ENCODE measurements at regions not wholly inside any gene's neighbourhood (a gene's known extent, or its start where the extent isn't known, plus 50 kb on each side); places are given as distances from the start of the nearest gene placed in this dataset.

- TF ChIP-seq CTCF (IDR thresholded peaks at IDR 0.05; ENCODE audit: insufficient read depth, low read depth, low read length, missing control alignments): no peak
- H3K4me3 ChIP-seq (ENCODE audit: low read depth, low read length): no peak overlapping the region
- no peak for DNase-seq (ENCODE audit: low read depth)
These were observed 1577.2 kb upstream of the LRRTM3 start for GRCh38 chr10:65348637-65349036.

DNA sequence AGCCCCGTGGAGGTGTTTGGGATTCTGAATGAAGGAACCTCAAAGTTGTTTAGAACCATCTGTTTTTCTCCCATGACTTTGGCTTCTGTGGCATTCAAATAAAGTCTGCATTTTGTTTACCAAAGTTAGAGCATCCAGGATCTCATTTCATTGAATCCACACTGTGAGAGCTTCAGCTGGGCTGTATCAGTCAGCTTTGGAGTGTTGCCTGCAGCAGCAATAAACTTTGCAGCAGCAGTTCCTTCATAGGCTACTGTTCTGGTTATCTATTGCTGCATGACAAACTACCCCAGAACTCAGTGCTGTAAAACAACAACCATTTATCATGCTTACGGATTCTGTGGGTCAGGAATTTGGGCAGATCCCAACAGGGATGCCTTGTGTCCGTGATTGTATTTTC lies 1575.2 kb upstream of the LRRTM3 start:
- H3K4me3 ChIP-seq (ENCODE audit: low read depth, low read length): no peak overlapping the region
- TF ChIP-seq CTCF (IDR thresholded peaks at IDR 0.05; ENCODE audit: insufficient read depth, low read depth, low read length, missing control alignments): no peak
- no peak for DNase-seq (ENCODE audit: low read depth)

DNA sequence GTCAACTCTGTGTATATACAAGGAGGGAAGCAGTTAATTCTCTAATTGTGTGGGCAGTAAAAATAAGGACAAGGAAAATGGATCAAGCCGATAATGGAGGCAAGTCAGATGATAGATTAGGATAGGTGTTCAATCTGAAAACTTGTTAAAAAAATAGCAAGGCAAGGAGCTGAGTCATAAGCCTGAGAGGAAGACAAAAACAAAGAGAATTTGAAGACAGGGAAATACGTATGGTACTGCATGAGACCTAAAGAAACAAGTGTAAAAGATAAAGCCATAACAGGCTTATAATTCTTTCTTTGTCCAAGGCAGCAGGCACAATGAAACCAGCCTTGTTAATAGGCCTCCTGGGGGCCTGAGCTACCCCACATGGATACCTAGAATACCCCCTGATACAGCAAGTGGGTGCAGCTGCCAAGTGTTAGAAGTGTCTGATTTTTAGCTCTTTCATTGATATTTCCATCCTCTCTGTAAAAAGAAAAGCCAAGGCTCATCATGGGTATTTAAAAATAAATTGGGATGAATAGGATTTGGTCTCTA lies 1570.6 kb upstream of the LRRTM3 start:
- no peak overlapping the region for H3K4me3 ChIP-seq (ENCODE audit: low read depth, low read length)
- DNase-seq (ENCODE audit: low read depth): no peak
- TF ChIP-seq CTCF (IDR thresholded peaks at IDR 0.05; ENCODE audit: insufficient read depth, low read depth, low read length, missing control alignments): no peak

DNA sequence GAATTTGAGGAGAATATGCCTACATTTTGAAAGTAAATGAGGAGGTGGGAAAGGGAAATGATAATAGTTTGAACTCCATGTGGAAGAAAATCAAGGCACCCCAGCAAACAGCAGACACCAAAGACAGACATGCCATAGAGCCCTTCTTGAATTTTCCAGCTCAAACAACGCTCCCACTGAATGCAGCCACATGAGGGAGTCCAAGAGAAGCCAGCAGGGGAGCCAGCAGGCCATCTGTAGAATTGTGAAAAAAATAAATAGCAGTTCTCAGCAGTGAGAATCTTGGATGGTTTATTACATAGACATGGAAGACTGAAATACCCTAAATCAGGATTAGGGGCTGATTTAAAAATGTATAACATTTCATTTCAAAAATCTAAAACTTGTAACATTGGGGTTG lies 1567.3 kb upstream of the LRRTM3 start:
- H3K4me3 ChIP-seq (ENCODE audit: low read depth, low read length): no peak overlapping the region
- DNase-seq (ENCODE audit: low read depth): peak; percentile 18
- peak; percentile 32 for TF ChIP-seq CTCF (IDR thresholded peaks at IDR 0.05; ENCODE audit: insufficient read depth, low read depth, low read length, missing control alignments)

- no peak overlapping the region for H3K4me3 ChIP-seq (ENCODE audit: low read depth, low read length)
- TF ChIP-seq CTCF (IDR thresholded peaks at IDR 0.05; ENCODE audit: insufficient read depth, low read depth, low read length, missing control alignments): no peak
- no peak for DNase-seq (ENCODE audit: low read depth)
These were observed 1565.3 kb upstream of the LRRTM3 start for GRCh38 chr10:65360497-65360896.

DNA sequence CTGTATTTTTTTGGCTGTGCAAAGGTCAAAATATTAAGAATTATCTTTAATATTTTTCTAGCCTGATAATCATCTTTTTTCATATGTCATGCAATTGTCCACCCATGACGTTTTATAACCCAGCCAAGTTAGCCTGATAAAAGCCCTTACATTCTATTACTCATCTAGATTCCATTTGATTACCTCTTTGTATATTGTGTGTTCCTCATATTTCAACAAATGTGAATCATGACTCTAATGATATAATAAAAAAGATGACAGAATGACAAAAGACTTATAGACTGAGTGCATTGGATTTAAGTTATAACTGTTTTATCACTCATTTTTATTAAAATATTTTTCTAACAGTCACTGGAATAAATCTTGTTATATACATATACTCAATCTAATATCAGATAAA lies 1560.0 kb upstream of the LRRTM3 start:
- DNase-seq (ENCODE audit: low read depth): no peak
- no peak for TF ChIP-seq CTCF (IDR thresholded peaks at IDR 0.05; ENCODE audit: insufficient read depth, low read depth, low read length, missing control alignments)
- H3K4me3 ChIP-seq (ENCODE audit: low read depth, low read length): no peak overlapping the region

DNA sequence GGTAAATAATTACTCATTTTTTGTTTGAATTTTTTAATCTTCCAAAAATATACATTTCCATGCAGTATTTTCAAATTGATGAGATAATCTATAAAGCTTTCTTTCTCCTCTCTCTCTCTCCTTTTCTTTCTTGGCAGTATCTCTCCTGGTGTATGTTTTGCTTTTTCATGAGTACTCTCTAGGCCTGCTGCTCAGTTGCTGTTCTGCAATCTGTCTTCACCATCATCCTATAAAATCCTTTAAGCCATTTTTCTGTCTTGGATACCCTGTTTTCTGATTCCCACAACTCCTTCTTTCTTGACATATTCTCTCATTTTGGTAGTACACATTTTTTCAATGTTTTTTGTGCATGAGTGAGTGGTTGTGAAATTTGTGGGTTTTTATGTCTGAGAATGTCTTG lies 1558.1 kb upstream of the LRRTM3 start:
- TF ChIP-seq CTCF (IDR thresholded peaks at IDR 0.05; ENCODE audit: insufficient read depth, low read depth, low read length, missing control alignments): no peak
- H3K4me3 ChIP-seq (ENCODE audit: low read depth, low read length): no peak overlapping the region
- DNase-seq (ENCODE audit: low read depth): no peak
